ENCODE measurements at regions not wholly inside any gene's neighbourhood (a gene's known extent, or its start where the extent isn't known, plus 50 kb on each side); places are given as distances from the start of the nearest gene placed in this dataset.

- no peak for DNase-seq (ENCODE audit: low spot score)
- in situ Hi-C loops (cut with MboI; ENCODE audit: low sequenced_read_pairs, unreplicated experiment), result no loop called here
- no peak for TF ChIP-seq CTCF (IDR thresholded peaks at IDR 0.05; ENCODE audit: borderline replicate concordance, control extremely low read depth, extremely low read depth, insufficient read depth, missing control alignments)
Measured at GRCh38 chr7:33757050-33757449, 148.3 kb upstream of the BMPER start.

- peak; percentile 29 for DNase-seq (ENCODE audit: low spot score)
- TF ChIP-seq CTCF (IDR thresholded peaks at IDR 0.05; ENCODE audit: borderline replicate concordance, control extremely low read depth, extremely low read depth, insufficient read depth, missing control alignments), result peak; percentile 37
- in situ Hi-C loops (cut with MboI; ENCODE audit: low sequenced_read_pairs, unreplicated experiment), result no loop called here
Measured at GRCh38 chr7:33757563-33758165, 147.7 kb upstream of the BMPER start.

- in situ Hi-C loops (cut with MboI; ENCODE audit: low sequenced_read_pairs, unreplicated experiment), result no loop called here
- DNase-seq (ENCODE audit: low spot score), result no peak
- TF ChIP-seq CTCF (IDR thresholded peaks at IDR 0.05; ENCODE audit: borderline replicate concordance, control extremely low read depth, extremely low read depth, insufficient read depth, missing control alignments), result no peak
Measured at GRCh38 chr7:33760146-33760545, 145.2 kb upstream of the BMPER start.

- TF ChIP-seq CTCF (IDR thresholded peaks at IDR 0.05; ENCODE audit: borderline replicate concordance, control extremely low read depth, extremely low read depth, insufficient read depth, missing control alignments), result no peak
- DNase-seq (ENCODE audit: low spot score), result no peak
- in situ Hi-C loops (cut with MboI; ENCODE audit: low sequenced_read_pairs, unreplicated experiment), result no loop called here
Measured at GRCh38 chr7:33760834-33761233, 144.5 kb upstream of the BMPER start.

GRCh38 chr7:33761449-33762080 lies 143.8 kb upstream of the BMPER start:
- DNase-seq (ENCODE audit: low spot score), result no peak
- in situ Hi-C loops (cut with MboI; ENCODE audit: low sequenced_read_pairs, unreplicated experiment), result no loop called here
- TF ChIP-seq CTCF (IDR thresholded peaks at IDR 0.05; ENCODE audit: borderline replicate concordance, control extremely low read depth, extremely low read depth, insufficient read depth, missing control alignments), result no peak

GRCh38 chr7:33762151-33762910 lies 143.0 kb upstream of the BMPER start:
- in situ Hi-C loops (cut with MboI; ENCODE audit: low sequenced_read_pairs, unreplicated experiment), result no loop called here
- no peak for TF ChIP-seq CTCF (IDR thresholded peaks at IDR 0.05; ENCODE audit: borderline replicate concordance, control extremely low read depth, extremely low read depth, insufficient read depth, missing control alignments)
- DNase-seq (ENCODE audit: low spot score), result no peak

Measured in GM13976 (cell line).